ENCODE measurements at regions not wholly inside any gene's neighbourhood (a gene's known extent, or its start where the extent isn't known, plus 50 kb on each side); places are given as distances from the start of the nearest gene placed in this dataset.

- no peak overlapping the region for H3K27ac ChIP-seq (ENCODE audit: insufficient read depth, low read length)
- H4K20me1 ChIP-seq (ENCODE audit: control insufficient read depth, extremely low read depth, insufficient read depth, low read length): no peaks in the 10 kb centered on the region
- H3K4me1 ChIP-seq (ENCODE audit: control insufficient read depth, extremely low read depth, insufficient read depth, low read length): no peaks in the 10 kb centered on the region
- no peaks in the 10 kb centered on the region for H3K79me2 ChIP-seq (ENCODE audit: control insufficient read depth, insufficient read depth, low read length)
- DNase-seq (ENCODE audit: low read depth in 2 of 2): peak in 1 of 2 donors; percentile 60
- no peaks in the 10 kb centered on the region for H3K27me3 ChIP-seq (ENCODE audit: control insufficient read depth, insufficient read depth, low read length)
- no peaks in the 10 kb centered on the region for H3K9me3 ChIP-seq (ENCODE audit: control insufficient read depth, insufficient read depth, low read depth, low read length)
- TF ChIP-seq EZH2 (IDR thresholded peaks at IDR 0.05; ENCODE audit: low read length, missing control alignments) (no peak), CTCF (conservative IDR thresholded peaks at IDR 0.05 in 1 of 2, IDR thresholded peaks at IDR 0.05 in 1 of 2; ENCODE audit: low read depth in 1 of 2, low read length in 2 of 2) (no peak)
- no peak overlapping the region for H3K4me2 ChIP-seq (ENCODE audit: extremely low read depth, insufficient read depth, low read length)
- H3K36me3 ChIP-seq (ENCODE audit: control insufficient read depth, insufficient read depth, low read length): no peaks in the 10 kb centered on the region
- H2AFZ ChIP-seq (ENCODE audit: low read length): no peak overlapping the region
- no peak overlapping the region for H3K4me3 ChIP-seq (replicated peaks in 1 of 4; ENCODE audit: control extremely low read depth in 1 of 4, insufficient read depth in 1 of 4, low read depth in 3 of 4, low read length in 4 of 4)
- H3K9ac ChIP-seq (ENCODE audit: insufficient read depth, low read length): no peak overlapping the region
Measured at GRCh38 chr1:218679391-218679790, 334.3 kb downstream of the TGFB2 start.

GRCh38 chr1:218679988-218680748 is 335.0 kb downstream of the TGFB2 start:
- no peak overlapping the region for H3K27ac ChIP-seq (ENCODE audit: insufficient read depth, low read length)
- H3K4me2 ChIP-seq (ENCODE audit: extremely low read depth, insufficient read depth, low read length): no peak overlapping the region
- no peaks in the 10 kb centered on the region for H3K36me3 ChIP-seq (ENCODE audit: control insufficient read depth, insufficient read depth, low read length)
- no peaks in the 10 kb centered on the region for H3K9me3 ChIP-seq (ENCODE audit: control insufficient read depth, insufficient read depth, low read depth, low read length)
- no peak overlapping the region for H3K4me3 ChIP-seq (replicated peaks in 1 of 4; ENCODE audit: control extremely low read depth in 1 of 4, insufficient read depth in 1 of 4, low read depth in 3 of 4, low read length in 4 of 4)
- no peaks in the 10 kb centered on the region for H4K20me1 ChIP-seq (ENCODE audit: control insufficient read depth, extremely low read depth, insufficient read depth, low read length)
- TF ChIP-seq EZH2 (IDR thresholded peaks at IDR 0.05; ENCODE audit: low read length, missing control alignments) (no peak), CTCF (conservative IDR thresholded peaks at IDR 0.05 in 1 of 2, IDR thresholded peaks at IDR 0.05 in 1 of 2; ENCODE audit: low read depth in 1 of 2, low read length in 2 of 2) (no peak)
- no peak overlapping the region for H3K9ac ChIP-seq (ENCODE audit: insufficient read depth, low read length)
- DNase-seq (ENCODE audit: low read depth in 2 of 2): peak in 1 of 2 donors; percentile 44
- H2AFZ ChIP-seq (ENCODE audit: low read length): no peak overlapping the region
- no peaks in the 10 kb centered on the region for H3K79me2 ChIP-seq (ENCODE audit: control insufficient read depth, insufficient read depth, low read length)
- no peaks in the 10 kb centered on the region for H3K4me1 ChIP-seq (ENCODE audit: control insufficient read depth, extremely low read depth, insufficient read depth, low read length)
- H3K27me3 ChIP-seq (ENCODE audit: control insufficient read depth, insufficient read depth, low read length): no peaks in the 10 kb centered on the region

- H3K4me3 ChIP-seq (replicated peaks in 1 of 4; ENCODE audit: control extremely low read depth in 1 of 4, insufficient read depth in 1 of 4, low read depth in 3 of 4, low read length in 4 of 4): no peak overlapping the region
- H4K20me1 ChIP-seq (ENCODE audit: control insufficient read depth, extremely low read depth, insufficient read depth, low read length): no peaks in the 10 kb centered on the region
- H3K27me3 ChIP-seq (ENCODE audit: control insufficient read depth, insufficient read depth, low read length): no peaks in the 10 kb centered on the region
- no peak overlapping the region for H3K27ac ChIP-seq (ENCODE audit: insufficient read depth, low read length)
- H3K4me1 ChIP-seq (ENCODE audit: control insufficient read depth, extremely low read depth, insufficient read depth, low read length): no peaks in the 10 kb centered on the region
- no peaks in the 10 kb centered on the region for H3K36me3 ChIP-seq (ENCODE audit: control insufficient read depth, insufficient read depth, low read length)
- H3K9ac ChIP-seq (ENCODE audit: insufficient read depth, low read length): no peak overlapping the region
- H3K9me3 ChIP-seq (ENCODE audit: control insufficient read depth, insufficient read depth, low read depth, low read length): no peaks in the 10 kb centered on the region
- H3K4me2 ChIP-seq (ENCODE audit: extremely low read depth, insufficient read depth, low read length): no peak overlapping the region
- no peaks in the 10 kb centered on the region for H3K79me2 ChIP-seq (ENCODE audit: control insufficient read depth, insufficient read depth, low read length)
- peak in 1 of 2 donors; percentile 59 for DNase-seq (ENCODE audit: low read depth in 2 of 2)
- no peak overlapping the region for H2AFZ ChIP-seq (ENCODE audit: low read length)
- TF ChIP-seq EZH2 (IDR thresholded peaks at IDR 0.05; ENCODE audit: low read length, missing control alignments): no peak
- TF ChIP-seq CTCF (conservative IDR thresholded peaks at IDR 0.05 in 1 of 2, IDR thresholded peaks at IDR 0.05 in 1 of 2; ENCODE audit: low read depth in 1 of 2, low read length in 2 of 2): peak in 1 of 2 donors; percentile 20
Measured at GRCh38 chr1:218683242-218683641, 338.1 kb downstream of the TGFB2 start.
